ENCODE measurements at regions not wholly inside any gene's neighbourhood (a gene's known extent, or its start where the extent isn't known, plus 50 kb on each side); places are given as distances from the start of the nearest gene placed in this dataset.

- Histone ChIP-seq H3K9ac (no peak overlapping the region), H3K27ac (no peak overlapping the region), H4K20me1 (no peaks in the 10 kb centered on the region), H3K27me3 (no peaks in the 10 kb centered on the region), H3K4me2 (no peak overlapping the region), H3K4me1 (no peaks in the 10 kb centered on the region), H3K4me3 (no peak overlapping the region), H3K9me3 (peaks cover 12% of the 10 kb centered on the region), H3K36me3 (no peaks in the 10 kb centered on the region)
- TF ChIP-seq Cebpa-rat (IDR thresholded peaks at IDR 0.05): no peak
Measured at GRCh38 chr11:45436966-45437365, 150.8 kb upstream of the SYT13 start.

GRCh38 chr11:45436118-45436517 lies 150.0 kb upstream of the SYT13 start:
- no peaks in the 10 kb centered on the region for H4K20me1 ChIP-seq
- TF ChIP-seq Cebpa-rat (IDR thresholded peaks at IDR 0.05): no peak
- H3K4me1 ChIP-seq: no peaks in the 10 kb centered on the region
- H3K27me3 ChIP-seq: no peaks in the 10 kb centered on the region
- peaks cover 12% of the 10 kb centered on the region for H3K9me3 ChIP-seq
- no peak overlapping the region for H3K9ac ChIP-seq
- H3K27ac ChIP-seq: no peak overlapping the region
- H3K4me3 ChIP-seq: no peak overlapping the region
- H3K36me3 ChIP-seq: no peaks in the 10 kb centered on the region
- no peak overlapping the region for H3K4me2 ChIP-seq

- no peaks in the 10 kb centered on the region for H4K20me1 ChIP-seq
- H3K4me2 ChIP-seq: no peak overlapping the region
- H3K9me3 ChIP-seq: peaks cover 12% of the 10 kb centered on the region
- H3K36me3 ChIP-seq: no peaks in the 10 kb centered on the region
- H3K27ac ChIP-seq: no peak overlapping the region
- H3K4me3 ChIP-seq: no peak overlapping the region
- no peaks in the 10 kb centered on the region for H3K4me1 ChIP-seq
- no peak overlapping the region for H3K9ac ChIP-seq
- no peaks in the 10 kb centered on the region for H3K27me3 ChIP-seq
- no peak for TF ChIP-seq Cebpa-rat (IDR thresholded peaks at IDR 0.05)
Measured at GRCh38 chr11:45435706-45436105, 149.6 kb upstream of the SYT13 start.

- Histone ChIP-seq H3K4me1 (no peaks in the 10 kb centered on the region), H3K9ac (no peak overlapping the region), H3K4me2 (no peak overlapping the region), H3K9me3 (no peaks in the 10 kb centered on the region), H3K27ac (no peak overlapping the region), H3K4me3 (no peak overlapping the region), H3K36me3 (no peaks in the 10 kb centered on the region), H3K27me3 (no peaks in the 10 kb centered on the region), H4K20me1 (no peaks in the 10 kb centered on the region)
- no peak for TF ChIP-seq Cebpa-rat (IDR thresholded peaks at IDR 0.05)
Measured at GRCh38 chr11:45432910-45433309, 146.8 kb upstream of the SYT13 start.

- H3K9me3 ChIP-seq: no peaks in the 10 kb centered on the region
- H3K4me3 ChIP-seq: no peak overlapping the region
- H3K27ac ChIP-seq: no peak overlapping the region
- no peak for TF ChIP-seq Cebpa-rat (IDR thresholded peaks at IDR 0.05)
- H3K4me2 ChIP-seq: no peak overlapping the region
- no peaks in the 10 kb centered on the region for H3K27me3 ChIP-seq
- H4K20me1 ChIP-seq: no peaks in the 10 kb centered on the region
- H3K4me1 ChIP-seq: no peaks in the 10 kb centered on the region
- H3K9ac ChIP-seq: no peak overlapping the region
- H3K36me3 ChIP-seq: no peaks in the 10 kb centered on the region
Measured at GRCh38 chr11:45432100-45432499, 146.0 kb upstream of the SYT13 start.

- no peak overlapping the region for H3K9ac ChIP-seq
- H3K27ac ChIP-seq: no peak overlapping the region
- H3K36me3 ChIP-seq: no peaks in the 10 kb centered on the region
- H3K4me1 ChIP-seq: no peaks in the 10 kb centered on the region
- H3K27me3 ChIP-seq: no peaks in the 10 kb centered on the region
- no peaks in the 10 kb centered on the region for H3K9me3 ChIP-seq
- TF ChIP-seq Cebpa-rat (IDR thresholded peaks at IDR 0.05): no peak
- no peaks in the 10 kb centered on the region for H4K20me1 ChIP-seq
- no peak overlapping the region for H3K4me3 ChIP-seq
- no peak overlapping the region for H3K4me2 ChIP-seq
Measured at GRCh38 chr11:45431046-45432018, 145.2 kb upstream of the SYT13 start.

GRCh38 chr11:45430361-45430760 lies 144.2 kb upstream of the SYT13 start:
- Histone ChIP-seq H3K4me1 (no peaks in the 10 kb centered on the region), H3K9ac (no peak overlapping the region), H3K27ac (no peak overlapping the region), H3K4me2 (no peak overlapping the region), H3K27me3 (no peaks in the 10 kb centered on the region), H3K36me3 (no peaks in the 10 kb centered on the region), H3K9me3 (no peaks in the 10 kb centered on the region), H3K4me3 (no peak overlapping the region), H4K20me1 (no peaks in the 10 kb centered on the region)
- TF ChIP-seq Cebpa-rat (IDR thresholded peaks at IDR 0.05): no peak

GRCh38 chr11:45429719-45430118 lies 143.6 kb upstream of the SYT13 start:
- Histone ChIP-seq H3K27ac (no peak overlapping the region), H3K36me3 (no peaks in the 10 kb centered on the region), H3K9me3 (no peaks in the 10 kb centered on the region), H3K4me2 (no peak overlapping the region), H3K4me3 (no peak overlapping the region), H4K20me1 (no peaks in the 10 kb centered on the region), H3K9ac (no peak overlapping the region), H3K27me3 (no peaks in the 10 kb centered on the region), H3K4me1 (no peaks in the 10 kb centered on the region)
- TF ChIP-seq Cebpa-rat (IDR thresholded peaks at IDR 0.05): no peak

- no peaks in the 10 kb centered on the region for H3K4me1 ChIP-seq
- H3K4me2 ChIP-seq: no peak overlapping the region
- H3K9ac ChIP-seq: no peak overlapping the region
- no peak for TF ChIP-seq Cebpa-rat (IDR thresholded peaks at IDR 0.05)
- no peak overlapping the region for H3K27ac ChIP-seq
- no peaks in the 10 kb centered on the region for H3K27me3 ChIP-seq
- H4K20me1 ChIP-seq: no peaks in the 10 kb centered on the region
- H3K4me3 ChIP-seq: no peak overlapping the region
- H3K36me3 ChIP-seq: no peaks in the 10 kb centered on the region
- H3K9me3 ChIP-seq: no peaks in the 10 kb centered on the region
Measured at GRCh38 chr11:45428541-45429230, 142.5 kb upstream of the SYT13 start.

GRCh38 chr11:45428116-45428515 lies 142.0 kb upstream of the SYT13 start:
- Histone ChIP-seq H3K27me3 (no peaks in the 10 kb centered on the region), H3K4me2 (no peak overlapping the region), H3K4me3 (no peak overlapping the region), H3K4me1 (no peaks in the 10 kb centered on the region), H3K9me3 (no peaks in the 10 kb centered on the region), H3K27ac (no peak overlapping the region), H3K9ac (no peak overlapping the region), H3K36me3 (no peaks in the 10 kb centered on the region), H4K20me1 (no peaks in the 10 kb centered on the region)
- TF ChIP-seq Cebpa-rat (IDR thresholded peaks at IDR 0.05): no peak

All from BLaER1 (cell line).